A673 (cell line): ENCODE measurements at regions not wholly inside any gene's neighbourhood (a gene's known extent, or its start where the extent isn't known, plus 50 kb on each side); places are given as distances from the start of the nearest gene placed in this dataset.

ENCODE experiments used
- BruUV-seq: library from RNA; stranded (reverse); fragments of 400-500 nt; replicated peaks from 2 replicates; lab custom pipeline; 2021; lab: Mats Ljungman, UMichigan
- CTCF ChIA-PET: fragments of 300-600 bp; sonication (Branson Sonifier 250); formaldehyde crosslinking; loops from one replicate; lab custom pipeline; 2022; ENCODE audit warnings: antibody characterized with exemption; lab: Charles Lee
- POLR2A ChIA-PET: fragments of 300-600 bp; sonication (Branson Sonifier 250); formaldehyde crosslinking; loops from one replicate; lab custom pipeline; 2022; ENCODE audit warnings: antibody characterized with exemption; ENCODE audit not compliant: low non-redundant PET; lab: Charles Lee
- DNase-seq: peaks from one replicate; pipeline ENCODE4 v3.0.0-alpha.2; 2015; ENCODE audit warnings: low spot score
- H3K27ac ChIP-seq: fragments of 200-600 bp; sonication (generic); 2 replicates; pipeline ENCODE4 v1.5.1; 2016; ENCODE audit warnings: mixed run types, low read depth, mild to moderate bottlenecking, mixed read lengths, antibody characterized with exemption, low read length; ENCODE audit not compliant: poor library complexity, severe bottlenecking
- H3K27me3 ChIP-seq: fragments of 200-600 bp; sonication (generic); replicated peaks from 2 replicates; pipeline ENCODE4 v1.6.1; 2017; ENCODE audit warnings: mixed run types, low read depth, mild to moderate bottlenecking, mixed read lengths, antibody characterized with exemption, low read length; ENCODE audit not compliant: insufficient read depth, poor library complexity
- H3K36me3 ChIP-seq: fragments of 200-600 bp; sonication (generic); 2 replicates; pipeline ENCODE4 v1.6.1; 2016; ENCODE audit warnings: mixed run types, mild to moderate bottlenecking, mixed read lengths, antibody characterized with exemption, low read length; ENCODE audit not compliant: insufficient read depth, poor library complexity, severe bottlenecking
- H3K4me1 ChIP-seq: fragments of 200-600 bp; sonication (generic); 2 replicates; pipeline ENCODE4 v1.6.1; 2017; ENCODE audit warnings: mixed run types, mild to moderate bottlenecking, mixed read lengths, antibody characterized with exemption, low read length; ENCODE audit not compliant: insufficient read depth, poor library complexity, severe bottlenecking
- H3K4me3 ChIP-seq: fragments of 200-600 bp; sonication (generic); 2 replicates; pipeline ENCODE4 v1.5.1; 2016; ENCODE audit warnings: low read depth, mixed run types, mild to moderate bottlenecking, mixed read lengths, low read length; ENCODE audit not compliant: poor library complexity, severe bottlenecking
- H3K9me3 ChIP-seq: fragments of 200-600 bp; sonication (generic); 2 replicates; pipeline ENCODE4 v1.6.1; 2016; ENCODE audit warnings: mixed run types, low read depth, mild to moderate bottlenecking, mixed read lengths, antibody characterized with exemption, low read length; ENCODE audit not compliant: poor library complexity, severe bottlenecking
- EZH2 ChIP-seq: fragments of 200-600 bp; sonication (generic); IDR thresholded peaks from 2 replicates; pipeline ENCODE4 v1.6.1; 2017; ENCODE audit warnings: borderline replicate concordance, low read depth, mild to moderate bottlenecking, mixed read lengths, antibody characterized with exemption, low read length; ENCODE audit not compliant: poor library complexity, severe bottlenecking
- intact Hi-C: fragments of 100-400 bp; cut with micrococcal nuclease; formaldehyde crosslinking; loops from one replicate; pipeline ENCODE4 v1.10.0; 2022; ENCODE audit not compliant: unreplicated experiment
- TF ChIP-seq, protein P1 (sequence below): fragments of 300-800, 200-600 bp; sonication (generic); conservative IDR thresholded peaks from 2 replicates; pipeline ENCODE4 v1.5.1; 2017; ENCODE audit warnings: low read depth, mild to moderate bottlenecking, antibody characterized with exemption, low read length, moderate library complexity, mixed read lengths

DNA sequence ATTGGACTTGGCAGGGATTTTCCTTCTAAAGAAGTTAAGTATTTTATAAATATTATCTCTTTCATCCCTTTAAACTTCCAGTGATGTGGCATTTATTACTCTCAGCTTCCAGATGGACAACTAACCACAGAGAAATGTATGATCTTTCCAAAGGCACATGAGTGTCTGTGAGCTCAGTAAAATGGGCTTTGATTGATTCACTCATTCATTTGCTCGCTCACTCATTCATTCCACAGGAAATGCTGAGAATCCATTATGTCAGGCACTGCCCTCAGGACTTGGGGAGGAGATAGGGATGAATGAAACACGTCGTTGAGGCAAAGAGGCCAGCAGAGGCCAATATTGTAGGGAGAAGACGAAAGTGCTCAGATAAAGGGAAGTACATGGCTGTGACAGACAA lies 359.3 kb downstream of the EFNB2 start:
- Histone ChIP-seq H3K27me3 (no peaks in the 10 kb centered on the region), H3K36me3 (no peaks in the 10 kb centered on the region), H3K9me3 (no peaks in the 10 kb centered on the region), H3K27ac (no peak overlapping the region), H3K4me3 (no peak overlapping the region), H3K4me1 (no peaks in the 10 kb centered on the region)
- POLR2A ChIA-PET = no interaction called here
- no TSS peak for BruUV-seq
- intact Hi-C loops = no loop called here
- TF ChIP-seq, protein P1, sequence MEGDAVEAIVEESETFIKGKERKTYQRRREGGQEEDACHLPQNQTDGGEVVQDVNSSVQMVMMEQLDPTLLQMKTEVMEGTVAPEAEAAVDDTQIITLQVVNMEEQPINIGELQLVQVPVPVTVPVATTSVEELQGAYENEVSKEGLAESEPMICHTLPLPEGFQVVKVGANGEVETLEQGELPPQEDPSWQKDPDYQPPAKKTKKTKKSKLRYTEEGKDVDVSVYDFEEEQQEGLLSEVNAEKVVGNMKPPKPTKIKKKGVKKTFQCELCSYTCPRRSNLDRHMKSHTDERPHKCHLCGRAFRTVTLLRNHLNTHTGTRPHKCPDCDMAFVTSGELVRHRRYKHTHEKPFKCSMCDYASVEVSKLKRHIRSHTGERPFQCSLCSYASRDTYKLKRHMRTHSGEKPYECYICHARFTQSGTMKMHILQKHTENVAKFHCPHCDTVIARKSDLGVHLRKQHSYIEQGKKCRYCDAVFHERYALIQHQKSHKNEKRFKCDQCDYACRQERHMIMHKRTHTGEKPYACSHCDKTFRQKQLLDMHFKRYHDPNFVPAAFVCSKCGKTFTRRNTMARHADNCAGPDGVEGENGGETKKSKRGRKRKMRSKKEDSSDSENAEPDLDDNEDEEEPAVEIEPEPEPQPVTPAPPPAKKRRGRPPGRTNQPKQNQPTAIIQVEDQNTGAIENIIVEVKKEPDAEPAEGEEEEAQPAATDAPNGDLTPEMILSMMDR = no peak
- TF ChIP-seq EZH2 = no peak
- no peak for DNase-seq
- CTCF ChIA-PET = no interaction called here

DNA sequence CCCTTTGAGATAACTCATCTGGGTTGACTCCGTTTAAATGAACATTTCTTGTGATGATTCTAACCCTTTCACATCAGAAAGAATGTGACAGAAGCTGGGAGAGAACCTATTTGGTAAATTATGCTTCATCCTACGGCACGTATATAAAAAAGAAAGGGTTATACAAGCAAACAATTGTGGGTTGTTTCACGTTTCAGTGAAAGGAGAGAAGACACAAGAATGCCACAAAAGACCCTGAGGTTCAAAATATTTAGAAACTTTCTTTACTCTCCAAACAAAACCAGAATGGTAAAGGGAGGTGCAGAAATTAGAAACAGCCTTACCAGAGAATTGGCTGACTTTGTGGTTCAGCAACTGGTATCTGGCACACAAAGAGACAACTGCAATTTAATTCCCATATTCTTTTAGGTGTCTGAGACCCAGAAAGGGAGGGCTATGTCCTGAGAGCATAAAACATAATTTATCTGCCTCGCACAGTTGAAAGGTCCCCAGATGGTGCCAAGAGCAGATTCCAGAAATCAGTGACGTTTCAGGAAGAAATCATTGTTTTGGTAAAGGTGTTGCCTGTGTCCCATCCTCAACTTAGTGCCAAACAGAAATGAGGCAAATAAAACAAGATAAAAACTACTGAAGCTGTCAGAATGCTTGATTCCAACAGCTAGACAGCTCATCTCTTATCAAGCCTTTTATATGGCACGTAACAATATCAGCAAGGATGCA lies 361.4 kb downstream of the EFNB2 start:
- Histone ChIP-seq H3K36me3 (no peaks in the 10 kb centered on the region), H3K27ac (no peak overlapping the region), H3K27me3 (no peaks in the 10 kb centered on the region), H3K4me3 (no peak overlapping the region), H3K4me1 (no peaks in the 10 kb centered on the region), H3K9me3 (no peaks in the 10 kb centered on the region)
- intact Hi-C loops = no loop called here
- no TSS peak for BruUV-seq
- TF ChIP-seq, protein P1 = no peak
- TF ChIP-seq EZH2 = no peak
- ChIA-PET POLR2A (no interaction called here), CTCF (no interaction called here)
- no peak for DNase-seq

DNA sequence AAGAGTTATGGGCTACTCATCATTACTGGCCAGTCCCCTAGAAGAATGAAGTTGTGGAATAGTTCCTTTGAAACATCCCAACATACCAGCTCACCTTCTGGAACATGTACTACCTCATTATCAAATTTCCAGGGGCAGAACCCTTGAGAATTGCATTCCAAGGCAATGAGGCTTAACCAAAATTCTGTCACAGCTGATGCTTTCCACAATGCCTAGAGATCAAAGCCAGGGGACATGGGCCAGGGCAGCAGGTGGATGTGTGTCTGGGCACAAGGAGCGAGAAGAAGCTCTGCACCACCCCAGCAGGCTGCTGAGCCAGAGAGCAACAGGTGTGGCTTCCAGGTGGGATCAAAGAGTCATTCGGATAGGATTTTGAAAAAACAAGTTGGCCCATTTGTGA lies 362.1 kb downstream of the EFNB2 start:
- Histone ChIP-seq H3K4me3 (no peak overlapping the region), H3K4me1 (no peaks in the 10 kb centered on the region), H3K27me3 (no peaks in the 10 kb centered on the region), H3K36me3 (no peaks in the 10 kb centered on the region), H3K9me3 (no peaks in the 10 kb centered on the region), H3K27ac (no peak overlapping the region)
- TF ChIP-seq, protein P1 = no peak
- no peak for TF ChIP-seq EZH2
- ChIA-PET POLR2A (no interaction called here), CTCF (no interaction called here)
- no TSS peak for BruUV-seq
- intact Hi-C loops = no loop called here
- no peak for DNase-seq
